Osteoblast (primary cell): ENCODE measurements at regions not wholly inside any gene's neighbourhood (a gene's known extent, or its start where the extent isn't known, plus 50 kb on each side); places are given as distances from the start of the nearest gene placed in this dataset.

Experiments
- DNase-seq: peaks from one replicate; pipeline ENCODE4 v3.0.0; 2011; ENCODE audit warnings: low spot score, mixed read lengths; ENCODE audit not compliant: insufficient read length; ENCODE audit errors: missing footprints
- H2AFZ ChIP-seq: 2 replicates; pipeline ENCODE4 v1.6.0; 2011; ENCODE audit warnings: mild to moderate bottlenecking, low read length
- H3K27ac ChIP-seq: 2 replicates; pipeline ENCODE4 v1.5.1; 2011; ENCODE audit warnings: mild to moderate bottlenecking, low read depth, low read length, moderate library complexity
- H3K27me3 ChIP-seq: 2 replicates; pipeline ENCODE4 v1.6.0; 2012; ENCODE audit warnings: mild to moderate bottlenecking, control low read depth, inconsistent platforms, low read length, moderate library complexity; ENCODE audit not compliant: insufficient read depth
- H3K36me3 ChIP-seq: 2 replicates; pipeline ENCODE4 v1.5.1; 2011; ENCODE audit warnings: mild to moderate bottlenecking, low read length, control low read depth, moderate library complexity; ENCODE audit not compliant: insufficient read depth
- H3K4me1 ChIP-seq: 2 replicates; pipeline ENCODE4 v1.5.1; 2011; ENCODE audit warnings: mild to moderate bottlenecking, low read length, control low read depth, moderate library complexity; ENCODE audit not compliant: insufficient read depth
- H3K4me2 ChIP-seq: 2 replicates; pipeline ENCODE4 v1.6.0; 2011; ENCODE audit warnings: mild to moderate bottlenecking, low read length; ENCODE audit not compliant: insufficient read depth
- H3K4me3 ChIP-seq: fragments of 200-600 bp; sonication (generic); 3 replicates; pipeline ENCODE4 v1.5.1; 2012; ENCODE audit warnings: mild to moderate bottlenecking, low read length, inconsistent platforms; ENCODE audit not compliant: insufficient read depth
- H3K79me2 ChIP-seq: 2 replicates; pipeline ENCODE4 v1.6.0; 2012; ENCODE audit warnings: mild to moderate bottlenecking, low read length, control low read depth, inconsistent platforms; ENCODE audit not compliant: insufficient read depth
- H3K9me3 ChIP-seq: 2 replicates; pipeline ENCODE4 v1.5.1; 2011; ENCODE audit warnings: low read depth, low read length, control low read depth
- H4K20me1 ChIP-seq: 2 replicates; pipeline ENCODE4 v1.6.0; 2012; ENCODE audit warnings: mild to moderate bottlenecking, low read length, control low read depth; ENCODE audit not compliant: insufficient read depth
- CTCF ChIP-seq: IDR thresholded peaks from 2 replicates; pipeline ENCODE4 v1.5.1; 2011; ENCODE audit warnings: mild to moderate bottlenecking, low read depth, low read length, moderate library complexity; ENCODE audit errors: extremely low read depth

GRCh38 chr5:38681966-38682365 lies 125.5 kb upstream of the LIFR start:
- Histone ChIP-seq H3K79me2 (no peaks in the 10 kb centered on the region), H2AFZ (no peak overlapping the region), H4K20me1 (no peaks in the 10 kb centered on the region), H3K36me3 (no peaks in the 10 kb centered on the region), H3K4me3 (no peak overlapping the region), H3K27ac (no peak overlapping the region), H3K27me3 (peaks cover 38% of the 10 kb centered on the region), H3K4me1 (no peaks in the 10 kb centered on the region), H3K9me3 (no peaks in the 10 kb centered on the region), H3K4me2 (no peak overlapping the region)
- no peak for DNase-seq
- no peak for TF ChIP-seq CTCF

GRCh38 chr5:38686658-38687057 lies 130.2 kb upstream of the LIFR start:
- Histone ChIP-seq H3K36me3 (no peaks in the 10 kb centered on the region), H3K27ac (no peak overlapping the region), H4K20me1 (no peaks in the 10 kb centered on the region), H3K79me2 (no peaks in the 10 kb centered on the region), H3K4me2 (no peak overlapping the region), H2AFZ (no peak overlapping the region), H3K4me1 (no peaks in the 10 kb centered on the region), H3K4me3 (no peak overlapping the region), H3K9me3 (no peaks in the 10 kb centered on the region), H3K27me3 (peaks cover 28% of the 10 kb centered on the region)
- no peak for TF ChIP-seq CTCF
- DNase-seq: no peak

- Histone ChIP-seq H4K20me1 (no peaks in the 10 kb centered on the region), H3K4me3 (no peak overlapping the region), H3K27ac (no peak overlapping the region), H3K4me1 (no peaks in the 10 kb centered on the region), H3K9me3 (no peaks in the 10 kb centered on the region), H3K79me2 (no peaks in the 10 kb centered on the region), H3K36me3 (no peaks in the 10 kb centered on the region), H3K27me3 (peaks cover 8% of the 10 kb centered on the region), H3K4me2 (no peak overlapping the region), H2AFZ (no peak overlapping the region)
- DNase-seq: no peak
- no peak for TF ChIP-seq CTCF
These were observed 135.9 kb upstream of the LIFR start for GRCh38 chr5:38692346-38692745.

- no peak for TF ChIP-seq CTCF
- DNase-seq: no peak
These were observed 136.5 kb upstream of the LIFR start for GRCh38 chr5:38692781-38693527.

More at GRCh38 chr5:38692781-38693527, 136.5 kb upstream of the LIFR start:
- H3K79me2 ChIP-seq: no peaks in the 10 kb centered on the region
- no peak overlapping the region for H3K4me3 ChIP-seq
- H2AFZ ChIP-seq: no peak overlapping the region
- H3K27ac ChIP-seq: no peak overlapping the region
- H4K20me1 ChIP-seq: no peaks in the 10 kb centered on the region
- H3K36me3 ChIP-seq: no peaks in the 10 kb centered on the region
- no peaks in the 10 kb centered on the region for H3K4me1 ChIP-seq
- no peaks in the 10 kb centered on the region for H3K9me3 ChIP-seq
- no peak overlapping the region for H3K4me2 ChIP-seq
- peaks cover 8% of the 10 kb centered on the region for H3K27me3 ChIP-seq
